HepG2 (cell line): ENCODE measurements at regions not wholly inside any gene's neighbourhood (a gene's known extent, or its start where the extent isn't known, plus 50 kb on each side); places are given as distances from the start of the nearest gene placed in this dataset.

Experiments
- ATAC-seq: fragments of 200-7000 bp; cut with Tn5 transposase; 3 replicates; pipeline ENCODE4 v1.9.1; 2020; ENCODE audit warnings: mild to moderate bottlenecking, moderate library complexity
- BruUV-seq: library from RNA; stranded (reverse); fragments of 400-500 nt; replicated peaks from 2 replicates; lab custom pipeline; 2021; lab: Mats Ljungman, UMichigan
- CTCF ChIA-PET: fragments of 300-600 bp; formaldehyde crosslinking; extraction: SDS; loops from one replicate; lab custom pipeline; 2021; ENCODE audit warnings: low total read pairs, inconsistent platforms, low intra/inter-chr PET ratio; lab: Yijun Ruan, JAX
- POLR2A ChIA-PET: fragments of 350-600 bp; sonication (Branson Sonifier 250); formaldehyde crosslinking; loops from one replicate; lab custom pipeline; 2020; ENCODE audit warnings: antibody characterized with exemption, inconsistent platforms; lab: Yijun Ruan, JAX
- DNase-seq: peaks from one replicate; pipeline ENCODE4 v3.0.0-alpha.2; 2015; ENCODE audit warnings: low spot score
- FAIRE-seq: peaks from 3 replicates; lab custom pipeline; 2011; peaks lifted over from hg19 to GRCh38; lab: Jason Lieb, UNC
- H2AFZ ChIP-seq: one replicate; pipeline ENCODE4 v1.6.1; 2011; ENCODE audit warnings: low read length, inconsistent platforms
- H3K27ac ChIP-seq: fragments of 300-600 bp; 3 replicates; pipeline ENCODE4 v1.8.0; 2011; ENCODE audit warnings: mixed run types, mild to moderate bottlenecking, mixed read lengths, low read length, inconsistent platforms; ENCODE audit not compliant: insufficient read depth; ENCODE audit errors: extremely low read length
- H3K27me3 ChIP-seq, 2 experiments: fragments of 200-600 bp in 1 of 2; 2 replicates in 1 of 2; 3 replicates in 1 of 2; pipeline versions ENCODE4 v1.6.0 to v1.8.0; 2011; ENCODE audit warnings: low read length in 2 of 2, mild to moderate bottlenecking in 2 of 2, moderate library complexity in 2 of 2, inconsistent platforms in 1 of 2; ENCODE audit not compliant: insufficient read depth in 2 of 2, control insufficient read depth in 1 of 2
- H3K36me3 ChIP-seq, 2 experiments: fragments of 200-600 bp in 1 of 2; replicated peaks in 1 of 2; 2 replicates in 1 of 2; 3 replicates in 1 of 2; pipeline versions ENCODE4 v1.5.1 to v1.8.0; 2011; ENCODE audit warnings: low read length in 2 of 2, inconsistent platforms in 1 of 2; ENCODE audit not compliant: insufficient read depth in 2 of 2, control insufficient read depth in 1 of 2
- H3K4me1 ChIP-seq: 2 replicates; pipeline ENCODE4 v1.5.1; 2012; ENCODE audit warnings: low read length, inconsistent platforms; ENCODE audit not compliant: insufficient read depth
- H3K4me2 ChIP-seq: 2 replicates; pipeline ENCODE4 v1.6.0; 2011; ENCODE audit warnings: low read depth, low read length, inconsistent platforms
- H3K4me3 ChIP-seq, 3 experiments: fragments of 200-600 bp in 1 of 3; sonication (generic), shearing (Covaris generic) in 1 of 3; replicated peaks in 1 of 3; 2 replicates each; pipeline ENCODE4 v1.5.1; 2011 to 2016; ENCODE audit warnings: low read length in 3 of 3, inconsistent platforms in 2 of 3, low read depth in 2 of 3, mild to moderate bottlenecking in 2 of 3, control low read depth in 1 of 3, mixed read lengths in 1 of 3; ENCODE audit not compliant: insufficient read depth in 1 of 3
- H3K79me2 ChIP-seq: one replicate; pipeline ENCODE4 v1.6.1; 2011; ENCODE audit warnings: low read length, inconsistent platforms; ENCODE audit not compliant: insufficient read depth
- H3K9ac ChIP-seq: 2 replicates; pipeline ENCODE4 v1.6.0; 2011; ENCODE audit warnings: mild to moderate bottlenecking, low read depth, low read length, inconsistent platforms; ENCODE audit not compliant: insufficient read depth
- H3K9me3 ChIP-seq: 2 replicates; pipeline ENCODE4 v1.5.1; 2012; ENCODE audit warnings: mild to moderate bottlenecking, low read length
- H4K20me1 ChIP-seq: 2 replicates; pipeline ENCODE4 v1.6.0; 2011; ENCODE audit warnings: inconsistent platforms, mild to moderate bottlenecking, low read length, moderate library complexity; ENCODE audit not compliant: insufficient read depth
- E2F5 ChIP-seq: sonication (generic); formaldehyde crosslinking; conservative IDR thresholded peaks from 2 replicates; pipeline ENCODE4 v1.4.0; 2020; ENCODE audit warnings: missing genetic modification reagents
- GMEB1 ChIP-seq: sonication (generic); formaldehyde crosslinking; IDR thresholded peaks from 2 replicates; pipeline ENCODE4 v1.5.1; 2020; ENCODE audit warnings: missing genetic modification reagents, mild to moderate bottlenecking, borderline replicate concordance
- MAFK ChIP-seq, 2 experiments: IDR thresholded peaks in 1 of 2; conservative IDR thresholded peaks in 1 of 2; 2 replicates each; pipeline ENCODE4 v1.6.1; 2011; ENCODE audit warnings: improper control_type of control experiment in 2 of 2, low read length in 2 of 2
- UBTF ChIP-seq: sonication (generic); formaldehyde crosslinking; IDR thresholded peaks from 2 replicates; pipeline ENCODE4 v1.4.0; 2020; ENCODE audit warnings: mild to moderate bottlenecking, missing genetic modification reagents
- ZNF251 ChIP-seq: sonication (generic); formaldehyde crosslinking; IDR thresholded peaks from 2 replicates; pipeline ENCODE4 v1.9.0; 2021; ENCODE audit warnings: mild to moderate bottlenecking, missing genetic modification reagents
- ZNF792 ChIP-seq: IDR thresholded peaks from 2 replicates; pipeline ENCODE4 v1.6.1; 2016
- WGBS: methylation state at CpG from one replicate; pipeline ENCODE4 v1.1.6; 2017; ENCODE audit warnings: low lambda C conversion rate; 5-methylcytosine and 5-hydroxymethylcytosine counted together
- in situ Hi-C: cut with HindIII; loops from 2 replicates; pipeline ENCODE4 v1.10.0; 2017; ENCODE audit warnings: low pct_unique_long_range_greater_than_20kb; ENCODE audit not compliant: extremely low pct_ligation_motif_present
- intact Hi-C: fragments of 100-400 bp; cut with micrococcal nuclease; formaldehyde crosslinking; loops from one replicate; pipeline ENCODE4 v1.10.0; 2022; ENCODE audit not compliant: unreplicated experiment

- no peak for TF ChIP-seq UBTF (CRISPR knock-in tag)
- no peak for TF ChIP-seq ZNF251 (CRISPR knock-in tag)
Measured at GRCh38 chr12:62164036-62164435, 96.2 kb upstream of the USP15 start (continued).

- no peak for FAIRE-seq
- H2AFZ ChIP-seq = no peak overlapping the region
- POLR2A ChIA-PET = no interaction called here
- DNase-seq = no peak
- no peak overlapping the region for H3K4me3 ChIP-seq
- CTCF ChIA-PET = no interaction called here
- H3K36me3 ChIP-seq = no peaks in the 10 kb centered on the region
- no peaks in the 10 kb centered on the region for H3K79me2 ChIP-seq
- intact Hi-C loops = no loop called here
- no TSS peak for BruUV-seq
- no peaks in the 10 kb centered on the region for H3K9me3 ChIP-seq
- H3K27me3 ChIP-seq = no peaks in the 10 kb centered on the region
- H4K20me1 ChIP-seq = no peaks in the 10 kb centered on the region
- WGBS = 0% methylated on average over 2 of the region's 2 CpGs
- in situ Hi-C loops = no loop called here
- no peak overlapping the region for H3K4me2 ChIP-seq
- no peak overlapping the region for H3K27ac ChIP-seq
- no peak for ATAC-seq
- H3K9ac ChIP-seq = no peak overlapping the region
- no peaks in the 10 kb centered on the region for H3K4me1 ChIP-seq
- TF ChIP-seq GMEB1 (CRISPR knock-in tag) (no peak), ZNF792 (CRISPR knock-in tag) (no peak), E2F5 (CRISPR knock-in tag) (no peak), MAFK (conservative IDR thresholded peaks at IDR 0.05 in 1 of 2, IDR thresholded peaks at IDR 0.05 in 1 of 2; ENCODE audit: low read length in 2 of 2) (0 out of 4 replicates have a peak, but pooled peaks of 1 of the 2 experiments have one; percentile 9)
Measured at GRCh38 chr12:62166525-62166924, 93.7 kb upstream of the USP15 start.
